ENCODE measurements at regions not wholly inside any gene's neighbourhood (a gene's known extent, or its start where the extent isn't known, plus 50 kb on each side); places are given as distances from the start of the nearest gene placed in this dataset.

DNA sequence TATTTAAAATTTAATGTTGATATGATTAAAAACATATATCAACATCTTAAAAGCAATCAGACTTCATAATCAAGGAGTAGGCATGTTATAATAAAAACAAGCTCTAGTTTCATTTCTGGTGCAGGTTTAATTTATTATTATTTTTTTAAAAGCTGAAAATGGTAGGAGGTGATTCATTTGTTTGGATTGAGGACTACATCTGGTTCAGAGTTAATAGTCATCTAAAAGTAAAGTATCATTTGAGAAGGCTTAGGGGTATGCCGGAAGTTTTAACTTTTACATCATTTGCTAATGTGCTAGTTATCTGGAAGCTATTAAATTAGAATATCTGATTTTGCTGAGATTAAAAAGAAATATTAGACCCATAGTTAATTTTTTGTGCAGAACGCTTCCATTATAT lies 169.5 kb upstream of the LAMA2 start:
- no peaks in the 10 kb centered on the region for H4K20me1 ChIP-seq (ENCODE audit: control insufficient read depth, insufficient read depth, low read depth, low read length)
- no peaks in the 10 kb centered on the region for H3F3A ChIP-seq (ENCODE audit: control insufficient read depth, insufficient read depth)
- TF ChIP-seq, protein P1, sequence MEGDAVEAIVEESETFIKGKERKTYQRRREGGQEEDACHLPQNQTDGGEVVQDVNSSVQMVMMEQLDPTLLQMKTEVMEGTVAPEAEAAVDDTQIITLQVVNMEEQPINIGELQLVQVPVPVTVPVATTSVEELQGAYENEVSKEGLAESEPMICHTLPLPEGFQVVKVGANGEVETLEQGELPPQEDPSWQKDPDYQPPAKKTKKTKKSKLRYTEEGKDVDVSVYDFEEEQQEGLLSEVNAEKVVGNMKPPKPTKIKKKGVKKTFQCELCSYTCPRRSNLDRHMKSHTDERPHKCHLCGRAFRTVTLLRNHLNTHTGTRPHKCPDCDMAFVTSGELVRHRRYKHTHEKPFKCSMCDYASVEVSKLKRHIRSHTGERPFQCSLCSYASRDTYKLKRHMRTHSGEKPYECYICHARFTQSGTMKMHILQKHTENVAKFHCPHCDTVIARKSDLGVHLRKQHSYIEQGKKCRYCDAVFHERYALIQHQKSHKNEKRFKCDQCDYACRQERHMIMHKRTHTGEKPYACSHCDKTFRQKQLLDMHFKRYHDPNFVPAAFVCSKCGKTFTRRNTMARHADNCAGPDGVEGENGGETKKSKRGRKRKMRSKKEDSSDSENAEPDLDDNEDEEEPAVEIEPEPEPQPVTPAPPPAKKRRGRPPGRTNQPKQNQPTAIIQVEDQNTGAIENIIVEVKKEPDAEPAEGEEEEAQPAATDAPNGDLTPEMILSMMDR (IDR thresholded peaks at IDR 0.05; ENCODE audit: low read depth, low read length, poor library complexity, severe bottlenecking) = no peak
- TF ChIP-seq EZH2phosphoT487 (IDR thresholded peaks at IDR 0.05; ENCODE audit: borderline replicate concordance, low read length) = no peak
- H3K9me2 ChIP-seq (replicated peaks; ENCODE audit: control insufficient read depth, low read length) = no peaks in the 10 kb centered on the region
- no peaks in the 10 kb centered on the region for H3K4me1 ChIP-seq (ENCODE audit: control insufficient read depth, low read length)
- no peak overlapping the region for H3K27ac ChIP-seq (ENCODE audit: low read depth, low read length)
- H3K36me3 ChIP-seq (ENCODE audit: control insufficient read depth, low read length) = no peaks in the 10 kb centered on the region
- H3K9me3 ChIP-seq (ENCODE audit: control insufficient read depth, insufficient read depth, low read length) = no peaks in the 10 kb centered on the region
- no peaks in the 10 kb centered on the region for H3K27me3 ChIP-seq (ENCODE audit: control insufficient read depth, low read length)
- no peak overlapping the region for H3K4me2 ChIP-seq (ENCODE audit: low read length)
- H3K4me3 ChIP-seq (ENCODE audit: low read length) = no peak overlapping the region
- H3K79me2 ChIP-seq (ENCODE audit: control insufficient read depth, low read length) = no peaks in the 10 kb centered on the region

DNA sequence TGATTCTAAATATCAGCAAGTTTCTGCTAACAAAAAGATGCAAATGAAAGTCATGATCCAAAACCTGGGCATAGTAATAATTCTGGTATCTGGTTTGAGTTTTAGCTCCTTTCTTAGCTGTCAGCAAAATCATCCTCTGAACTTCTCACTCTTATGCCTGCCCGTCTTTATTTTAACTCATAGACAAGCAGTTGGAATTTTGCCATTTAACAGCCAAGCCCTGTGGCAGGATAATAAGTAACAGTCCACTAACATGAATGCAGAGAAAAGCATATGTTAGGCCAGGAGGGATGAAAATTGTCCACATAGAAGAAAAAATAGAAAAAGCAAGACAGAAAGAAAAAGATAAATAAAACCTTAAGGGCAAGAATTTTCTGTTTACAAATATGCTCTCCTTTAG lies 170.0 kb upstream of the LAMA2 start:
- H3K27me3 ChIP-seq (ENCODE audit: control insufficient read depth, low read length) = no peaks in the 10 kb centered on the region
- no peaks in the 10 kb centered on the region for H3K36me3 ChIP-seq (ENCODE audit: control insufficient read depth, low read length)
- no peaks in the 10 kb centered on the region for H3K9me3 ChIP-seq (ENCODE audit: control insufficient read depth, insufficient read depth, low read length)
- no peak overlapping the region for H3K4me3 ChIP-seq (ENCODE audit: low read length)
- H3K27ac ChIP-seq (ENCODE audit: low read depth, low read length) = no peak overlapping the region
- H3K4me2 ChIP-seq (ENCODE audit: low read length) = no peak overlapping the region
- no peaks in the 10 kb centered on the region for H3K79me2 ChIP-seq (ENCODE audit: control insufficient read depth, low read length)
- no peak for TF ChIP-seq EZH2phosphoT487 (IDR thresholded peaks at IDR 0.05; ENCODE audit: borderline replicate concordance, low read length)
- TF ChIP-seq, protein P1 (IDR thresholded peaks at IDR 0.05; ENCODE audit: low read depth, low read length, poor library complexity, severe bottlenecking) = no peak
- H4K20me1 ChIP-seq (ENCODE audit: control insufficient read depth, insufficient read depth, low read depth, low read length) = no peaks in the 10 kb centered on the region
- no peaks in the 10 kb centered on the region for H3K4me1 ChIP-seq (ENCODE audit: control insufficient read depth, low read length)
- H3K9me2 ChIP-seq (replicated peaks; ENCODE audit: control insufficient read depth, low read length) = no peaks in the 10 kb centered on the region
- no peaks in the 10 kb centered on the region for H3F3A ChIP-seq (ENCODE audit: control insufficient read depth, insufficient read depth)

DNA sequence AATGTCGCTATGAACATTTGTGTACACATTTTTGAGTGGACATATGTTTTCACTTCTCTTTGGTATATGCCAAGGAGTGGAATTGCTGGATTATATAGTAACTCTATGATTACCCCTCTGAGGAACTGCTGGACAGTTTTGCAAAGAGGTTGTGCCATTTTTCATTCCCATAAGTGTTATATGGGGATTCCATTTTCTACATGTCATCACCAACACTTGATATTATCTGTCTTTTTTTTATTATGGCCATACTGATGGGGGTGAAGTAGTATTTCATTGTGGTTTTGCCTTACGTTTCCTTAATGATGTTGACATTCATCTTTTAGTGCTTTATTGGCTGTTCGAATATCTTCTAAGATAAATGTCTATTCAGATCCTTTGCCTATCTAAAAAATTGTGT lies 171.8 kb upstream of the LAMA2 start:
- no peaks in the 10 kb centered on the region for H3K79me2 ChIP-seq (ENCODE audit: control insufficient read depth, low read length)
- no peaks in the 10 kb centered on the region for H4K20me1 ChIP-seq (ENCODE audit: control insufficient read depth, insufficient read depth, low read depth, low read length)
- no peaks in the 10 kb centered on the region for H3K9me3 ChIP-seq (ENCODE audit: control insufficient read depth, insufficient read depth, low read length)
- no peak overlapping the region for H3K27ac ChIP-seq (ENCODE audit: low read depth, low read length)
- no peak overlapping the region for H3K4me3 ChIP-seq (ENCODE audit: low read length)
- no peak overlapping the region for H3K4me2 ChIP-seq (ENCODE audit: low read length)
- TF ChIP-seq EZH2phosphoT487 (IDR thresholded peaks at IDR 0.05; ENCODE audit: borderline replicate concordance, low read length) = no peak
- TF ChIP-seq, protein P1 (IDR thresholded peaks at IDR 0.05; ENCODE audit: low read depth, low read length, poor library complexity, severe bottlenecking) = no peak
- no peaks in the 10 kb centered on the region for H3K36me3 ChIP-seq (ENCODE audit: control insufficient read depth, low read length)
- no peaks in the 10 kb centered on the region for H3K27me3 ChIP-seq (ENCODE audit: control insufficient read depth, low read length)
- H3F3A ChIP-seq (ENCODE audit: control insufficient read depth, insufficient read depth) = no peaks in the 10 kb centered on the region
- H3K4me1 ChIP-seq (ENCODE audit: control insufficient read depth, low read length) = no peaks in the 10 kb centered on the region
- no peaks in the 10 kb centered on the region for H3K9me2 ChIP-seq (replicated peaks; ENCODE audit: control insufficient read depth, low read length)

GRCh38 chr6:128710315-128710714 lies 172.6 kb upstream of the LAMA2 start:
- H3K4me1 ChIP-seq (ENCODE audit: control insufficient read depth, low read length) = no peaks in the 10 kb centered on the region
- no peaks in the 10 kb centered on the region for H3K9me2 ChIP-seq (replicated peaks; ENCODE audit: control insufficient read depth, low read length)
- H3K27me3 ChIP-seq (ENCODE audit: control insufficient read depth, low read length) = no peaks in the 10 kb centered on the region
- no peak overlapping the region for H3K4me3 ChIP-seq (ENCODE audit: low read length)
- no peaks in the 10 kb centered on the region for H3F3A ChIP-seq (ENCODE audit: control insufficient read depth, insufficient read depth)
- H3K79me2 ChIP-seq (ENCODE audit: control insufficient read depth, low read length) = no peaks in the 10 kb centered on the region
- no peaks in the 10 kb centered on the region for H3K9me3 ChIP-seq (ENCODE audit: control insufficient read depth, insufficient read depth, low read length)
- no peaks in the 10 kb centered on the region for H4K20me1 ChIP-seq (ENCODE audit: control insufficient read depth, insufficient read depth, low read depth, low read length)
- H3K27ac ChIP-seq (ENCODE audit: low read depth, low read length) = no peak overlapping the region
- TF ChIP-seq, protein P1 (IDR thresholded peaks at IDR 0.05; ENCODE audit: low read depth, low read length, poor library complexity, severe bottlenecking) = no peak
- TF ChIP-seq EZH2phosphoT487 (IDR thresholded peaks at IDR 0.05; ENCODE audit: borderline replicate concordance, low read length) = no peak
- H3K4me2 ChIP-seq (ENCODE audit: low read length) = no peak overlapping the region
- H3K36me3 ChIP-seq (ENCODE audit: control insufficient read depth, low read length) = no peaks in the 10 kb centered on the region

All from DOHH2 (cell line).